Smooth muscle cell (in vitro differentiated cells): ENCODE measurements at regions not wholly inside any gene's neighbourhood (a gene's known extent, or its start where the extent isn't known, plus 50 kb on each side); places are given as distances from the start of the nearest gene placed in this dataset.

Experiments used
- DNase-seq: peaks from one replicate; lab custom pipeline; 2025; ENCODE audit not compliant: unreplicated experiment; lab: John Stamatoyannopoulos, UW
- H2AFZ ChIP-seq: fragments of 200-600 bp; sonication (generic); 2 replicates; pipeline ENCODE4 v1.6.0; 2016; ENCODE audit warnings: antibody characterized with exemption, low read depth, mild to moderate bottlenecking
- H3F3A ChIP-seq: fragments of 200-600 bp; sonication (generic); 2 replicates; pipeline ENCODE4 v1.6.0; 2017; ENCODE audit warnings: antibody characterized with exemption, low read depth
- H3K27ac ChIP-seq: fragments of 200-600 bp; sonication (generic); 2 replicates; pipeline ENCODE4 v1.5.1; 2016; ENCODE audit warnings: low read depth, mild to moderate bottlenecking
- H3K27me3 ChIP-seq: fragments of 200-600 bp; sonication (generic); 2 replicates; pipeline ENCODE4 v1.6.1; 2016; ENCODE audit warnings: low read depth, mild to moderate bottlenecking
- H3K36me3 ChIP-seq: fragments of 200-600 bp; sonication (generic); 2 replicates; pipeline ENCODE4 v1.5.1; 2016; ENCODE audit warnings: low read depth
- H3K4me1 ChIP-seq: fragments of 200-600 bp; sonication (generic); 2 replicates; pipeline ENCODE4 v1.5.1; 2016; ENCODE audit warnings: low read depth
- H3K4me2 ChIP-seq: fragments of 200-600 bp; sonication (generic); 2 replicates; pipeline ENCODE4 v1.6.0; 2016; ENCODE audit warnings: mild to moderate bottlenecking
- H3K4me3 ChIP-seq: fragments of 200-600 bp; sonication (generic); 2 replicates; pipeline ENCODE4 v1.5.1; 2016; ENCODE audit warnings: mild to moderate bottlenecking
- H3K79me2 ChIP-seq: fragments of 200-600 bp; sonication (generic); 2 replicates; pipeline ENCODE4 v1.6.0; 2016; ENCODE audit warnings: low read depth, mild to moderate bottlenecking
- H3K9ac ChIP-seq: fragments of 200-600 bp; sonication (generic); 2 replicates; pipeline ENCODE4 v1.6.0; 2016; ENCODE audit warnings: low read depth
- H3K9me3 ChIP-seq: fragments of 200-600 bp; sonication (generic); replicated peaks from 2 replicates; pipeline ENCODE4 v1.5.1; 2016; ENCODE audit warnings: low read depth
- H4K20me1 ChIP-seq: fragments of 200-600 bp; sonication (generic); 2 replicates; pipeline ENCODE4 v1.6.0; 2016; ENCODE audit warnings: low read depth
- CTCF ChIP-seq: fragments of 200-600 bp; sonication (generic); IDR thresholded peaks from 2 replicates; pipeline ENCODE4 v1.5.1; 2017; ENCODE audit warnings: borderline replicate concordance, mild to moderate bottlenecking, antibody characterized with exemption; ENCODE audit not compliant: insufficient read depth, poor library complexity, severe bottlenecking
- WGBS: methylation state at CpG from one replicate; pipeline ENCODE4 v1.1.7; 2016; ENCODE audit warnings: low lambda C conversion rate; 5-methylcytosine and 5-hydroxymethylcytosine counted together

- no peaks in the 10 kb centered on the region for H3K9me3 ChIP-seq
- no peaks in the 10 kb centered on the region for H3F3A ChIP-seq
- no peak overlapping the region for H3K27ac ChIP-seq
- H2AFZ ChIP-seq = no peak overlapping the region
- no peaks in the 10 kb centered on the region for H4K20me1 ChIP-seq
- no peaks in the 10 kb centered on the region for H3K4me1 ChIP-seq
- H3K36me3 ChIP-seq = no peaks in the 10 kb centered on the region
- no peak overlapping the region for H3K4me2 ChIP-seq
- no peak for TF ChIP-seq CTCF
- 93% methylated on average over 3 of the region's 3 CpGs for WGBS
- H3K4me3 ChIP-seq = no peak overlapping the region
- H3K79me2 ChIP-seq = no peaks in the 10 kb centered on the region
- DNase-seq = no peak
- no peak overlapping the region for H3K9ac ChIP-seq
- H3K27me3 ChIP-seq = no peaks in the 10 kb centered on the region
Observed at GRCh38 chr2:166565501-166565900, 71.5 kb upstream of the SCN7A start.

GRCh38 chr2:166563894-166564293, 69.8 kb upstream of the SCN7A start:
- Histone ChIP-seq H3K9ac (no peak overlapping the region), H3K4me3 (no peak overlapping the region), H3K4me1 (no peaks in the 10 kb centered on the region), H3K36me3 (no peaks in the 10 kb centered on the region), H3K4me2 (no peak overlapping the region), H4K20me1 (no peaks in the 10 kb centered on the region), H3K79me2 (no peaks in the 10 kb centered on the region), H2AFZ (no peak overlapping the region), H3K27ac (no peak overlapping the region), H3F3A (no peaks in the 10 kb centered on the region), H3K27me3 (no peaks in the 10 kb centered on the region), H3K9me3 (no peaks in the 10 kb centered on the region)
- TF ChIP-seq CTCF = no peak
- DNase-seq = no peak
- WGBS = 83% methylated on average over 2 of the region's 2 CpGs

DNA sequence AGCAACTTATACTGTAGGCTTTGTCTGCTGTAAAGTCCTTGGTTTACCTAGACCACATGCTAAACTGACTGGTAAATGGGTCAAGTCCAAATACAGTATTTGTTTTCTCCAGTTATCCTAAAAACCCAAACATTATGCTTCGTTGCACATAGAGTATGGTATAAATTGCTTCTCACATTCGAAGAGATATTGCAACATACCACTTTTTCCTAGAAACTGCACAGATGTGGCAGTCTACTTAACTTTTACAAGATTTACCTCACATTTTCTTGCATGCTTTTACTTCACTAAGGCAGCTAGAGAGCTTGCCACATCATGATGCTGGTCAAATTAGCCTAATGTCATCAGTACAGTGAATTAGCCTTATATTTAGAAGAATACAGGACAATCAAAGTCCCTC, 66.0 kb upstream of the SCN7A start:
- 85% methylated on average over 2 of the region's 2 CpGs for WGBS
- Histone ChIP-seq H3K4me2 (no peak overlapping the region), H3K4me1 (no peaks in the 10 kb centered on the region), H3K9ac (no peak overlapping the region), H3K4me3 (no peak overlapping the region), H3K27ac (no peak overlapping the region), H3K27me3 (no peaks in the 10 kb centered on the region), H3F3A (no peaks in the 10 kb centered on the region), H3K9me3 (no peaks in the 10 kb centered on the region), H4K20me1 (no peaks in the 10 kb centered on the region), H2AFZ (no peak overlapping the region), H3K36me3 (no peaks in the 10 kb centered on the region), H3K79me2 (no peaks in the 10 kb centered on the region)
- DNase-seq = no peak
- no peak for TF ChIP-seq CTCF

DNA sequence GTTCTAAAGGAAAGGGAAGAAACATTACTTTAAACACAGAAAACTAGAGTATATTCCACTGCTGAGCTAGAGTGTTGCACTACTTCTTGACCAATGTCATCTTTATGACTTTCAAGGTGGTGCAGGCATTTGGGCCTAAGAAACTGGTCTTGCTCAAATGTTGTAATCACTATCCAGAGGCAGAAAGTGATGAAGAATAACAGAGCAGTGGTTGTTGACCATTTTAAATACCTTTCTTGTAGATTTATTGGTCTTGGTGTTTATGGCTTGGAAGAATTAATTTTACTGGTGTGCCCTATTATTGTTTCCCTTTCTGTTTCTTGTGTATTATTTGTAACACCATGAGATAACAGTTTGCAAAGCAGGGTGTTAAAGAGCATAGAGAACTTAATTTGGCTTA, 56.9 kb upstream of the SCN7A start:
- Histone ChIP-seq H3K4me2 (no peak overlapping the region), H3K9ac (no peak overlapping the region), H3F3A (no peaks in the 10 kb centered on the region), H4K20me1 (no peaks in the 10 kb centered on the region), H3K4me1 (no peaks in the 10 kb centered on the region), H3K9me3 (no peaks in the 10 kb centered on the region), H3K27me3 (no peaks in the 10 kb centered on the region), H3K27ac (no peak overlapping the region), H3K4me3 (no peak overlapping the region), H3K36me3 (no peaks in the 10 kb centered on the region), H2AFZ (no peak overlapping the region), H3K79me2 (no peaks in the 10 kb centered on the region)
- DNase-seq = no peak
- no peak for TF ChIP-seq CTCF
